Testis (tissue), 2 donors: ENCODE measurements at regions not wholly inside any gene's neighbourhood (a gene's known extent, or its start where the extent isn't known, plus 50 kb on each side); places are given as distances from the start of the nearest gene placed in this dataset.

ENCODE experiments used
- DNase-seq: peaks from one replicate; pipeline ENCODE4 v3.0.0-alpha.2; 2019
- H3K27ac ChIP-seq, 2 donors: fragments of 200-600 bp; sonication (generic); one replicate each; pipeline ENCODE4 v1.5.1; 2019
- H3K27me3 ChIP-seq: fragments of 200-600 bp; sonication (generic); one replicate; pipeline ENCODE4 v1.5.1; 2019
- H3K36me3 ChIP-seq: fragments of 200-600 bp; sonication (generic); one replicate; pipeline ENCODE4 v1.5.1; 2017; ENCODE audit warnings: low read depth; ENCODE audit errors: missing control alignments
- H3K4me1 ChIP-seq: fragments of 200-600 bp; sonication (generic); one replicate; pipeline ENCODE4 v1.5.1; 2019
- H3K4me3 ChIP-seq, 2 donors: fragments of 200-600 bp; sonication (generic); one replicate each; pipeline ENCODE4 v1.5.1; 2017 to 2019
- H3K9me3 ChIP-seq: fragments of 200-600 bp; sonication (generic); one replicate; pipeline ENCODE4 v1.5.1; 2017
- CTCF ChIP-seq, 3 experiments: fragments of 450-650 bp in 2 of 3; fragments of 200-600 bp in 1 of 3; sonication (generic) in 1 of 3; IDR thresholded peaks; one replicate each; pipeline ENCODE4 v1.5.1; 2016 to 2019; ENCODE audit warnings: antibody characterized with exemption in 3 of 3, mild to moderate bottlenecking in 2 of 3, moderate library complexity in 1 of 3
- POLR2A ChIP-seq: fragments of 450-650 bp; IDR thresholded peaks from one replicate; pipeline ENCODE4 v1.6.1; 2017; ENCODE audit warnings: antibody characterized with exemption, mild to moderate bottlenecking, moderate library complexity
- WGBS, 2 donors: methylation state at CpG; one replicate each; pipeline ENCODE4 v1.1.5; 2018; 5-methylcytosine and 5-hydroxymethylcytosine counted together
- intact Hi-C: fragments of 100-400 bp; cut with DNase I; formaldehyde crosslinking; loops from one replicate; pipeline ENCODE4 v1.15.1; 2023; ENCODE audit warnings: low total_unique reads

- H3K27me3 ChIP-seq, result no peaks in the 10 kb centered on the region
- TF ChIP-seq POLR2A (no peak), CTCF (IDR thresholded peaks at IDR 0.05) (no peak)
- H3K4me1 ChIP-seq, result no peaks in the 10 kb centered on the region
- H3K36me3 ChIP-seq, result no peaks in the 10 kb centered on the region
- H3K4me3 ChIP-seq, result no peak overlapping the region
- H3K27ac ChIP-seq, result no peak overlapping the region
- intact Hi-C loops, result no loop called here
- H3K9me3 ChIP-seq, result no peaks in the 10 kb centered on the region
- DNase-seq, result no peak
- WGBS, 2 donors, result 94 to 100% methylated on average over 1 of the region's 1 CpG
These were observed 347.2 kb upstream of the DCN start for GRCh38 chr12:91529829-91530228.

- H3K9me3 ChIP-seq, result no peaks in the 10 kb centered on the region
- WGBS, 2 donors, result 85 to 88% methylated on average over 4 of the region's 4 CpGs
- no peak for DNase-seq
- no peaks in the 10 kb centered on the region for H3K36me3 ChIP-seq
- TF ChIP-seq CTCF (IDR thresholded peaks at IDR 0.05) (no peak), POLR2A (no peak)
- no peak overlapping the region for H3K27ac ChIP-seq
- no peaks in the 10 kb centered on the region for H3K27me3 ChIP-seq
- H3K4me3 ChIP-seq, result no peak overlapping the region
- H3K4me1 ChIP-seq, result no peaks in the 10 kb centered on the region
- intact Hi-C loops, result no loop called here
These were observed 341.2 kb upstream of the DCN start for GRCh38 chr12:91523831-91524230.

- intact Hi-C loops, result no loop called here
- Histone ChIP-seq H3K4me1 (no peaks in the 10 kb centered on the region), H3K27me3 (no peaks in the 10 kb centered on the region), H3K9me3 (no peaks in the 10 kb centered on the region), H3K36me3 (no peaks in the 10 kb centered on the region), H3K4me3 (no peak overlapping the region), H3K27ac (no peak overlapping the region)
- no peak for TF ChIP-seq POLR2A
- no peak for TF ChIP-seq CTCF (IDR thresholded peaks at IDR 0.05)
- DNase-seq, result no peak
These were observed 334.1 kb upstream of the DCN start for GRCh38 chr12:91516695-91517047.

GRCh38 chr12:91515944-91516694 is 333.5 kb upstream of the DCN start:
- 56 to 57% methylated on average over 5 of the region's 5 CpGs for WGBS, 2 donors
- Histone ChIP-seq H3K9me3 (no peaks in the 10 kb centered on the region), H3K4me1 (no peaks in the 10 kb centered on the region), H3K27me3 (no peaks in the 10 kb centered on the region), H3K4me3 (no peak overlapping the region), H3K27ac (no peak overlapping the region), H3K36me3 (no peaks in the 10 kb centered on the region)
- intact Hi-C loops, result no loop called here
- no peak for DNase-seq
- TF ChIP-seq CTCF (IDR thresholded peaks at IDR 0.05) (no peak), POLR2A (no peak)

GRCh38 chr12:91513313-91513712 is 330.7 kb upstream of the DCN start:
- no peak for TF ChIP-seq CTCF (IDR thresholded peaks at IDR 0.05)
- no peak for TF ChIP-seq POLR2A
- 79 to 96% methylated on average over 1 of the region's 1 CpG for WGBS, 2 donors

More at GRCh38 chr12:91513313-91513712, 330.7 kb upstream of the DCN start:
- no peak overlapping the region for H3K27ac ChIP-seq
- no peaks in the 10 kb centered on the region for H3K27me3 ChIP-seq
- no peaks in the 10 kb centered on the region for H3K9me3 ChIP-seq
- H3K4me3 ChIP-seq, result no peak overlapping the region
- H3K4me1 ChIP-seq, result no peaks in the 10 kb centered on the region
- DNase-seq, result no peak
- intact Hi-C loops, result no loop called here
- H3K36me3 ChIP-seq, result no peaks in the 10 kb centered on the region
